ENCODE measurements at regions not wholly inside any gene's neighbourhood (a gene's known extent, or its start where the extent isn't known, plus 50 kb on each side); places are given as distances from the start of the nearest gene placed in this dataset.

GRCh38 chr5:88094906-88095496 is 173.6 kb downstream of the TMEM161B start:
- TF ChIP-seq CTCF (IDR thresholded peaks at IDR 0.05; ENCODE audit: low read depth, low read length) (no peak), MAX (IDR thresholded peaks at IDR 0.05; ENCODE audit: low read depth, low read length) (no peak), MYC (IDR thresholded peaks at IDR 0.05; ENCODE audit: low read depth, low read length) (no peak), POLR2A (IDR thresholded peaks at IDR 0.05; ENCODE audit: extremely low read depth, insufficient read length) (no peak)
- no peak for DNase-seq (ENCODE audit: low read depth)
- H3K4me3 ChIP-seq (ENCODE audit: low read depth, low read length) = no peak overlapping the region

GRCh38 chr5:88094403-88094802 is 174.2 kb downstream of the TMEM161B start:
- TF ChIP-seq POLR2A (IDR thresholded peaks at IDR 0.05; ENCODE audit: extremely low read depth, insufficient read length) = no peak
- no peak for TF ChIP-seq MYC (IDR thresholded peaks at IDR 0.05; ENCODE audit: low read depth, low read length)
- H3K4me3 ChIP-seq (ENCODE audit: low read depth, low read length) = no peak overlapping the region
- no peak for DNase-seq (ENCODE audit: low read depth)

GRCh38 chr5:88093765-88094164 is 174.9 kb downstream of the TMEM161B start:
- H3K4me3 ChIP-seq (ENCODE audit: low read depth, low read length) = no peak overlapping the region
- DNase-seq (ENCODE audit: low read depth) = no peak
- no peak for TF ChIP-seq CTCF (IDR thresholded peaks at IDR 0.05; ENCODE audit: low read depth, low read length)
- TF ChIP-seq POLR2A (IDR thresholded peaks at IDR 0.05; ENCODE audit: extremely low read depth, insufficient read length) = no peak
- no peak for TF ChIP-seq MYC (IDR thresholded peaks at IDR 0.05; ENCODE audit: low read depth, low read length)
- no peak for TF ChIP-seq MAX (IDR thresholded peaks at IDR 0.05; ENCODE audit: low read depth, low read length)

- no peak overlapping the region for H3K4me3 ChIP-seq (ENCODE audit: low read depth, low read length)
- DNase-seq (ENCODE audit: low read depth) = no peak
- no peak for TF ChIP-seq MYC (IDR thresholded peaks at IDR 0.05; ENCODE audit: low read depth, low read length)
Measured at GRCh38 chr5:88092958-88093605, 175.6 kb downstream of the TMEM161B start.

GRCh38 chr5:88092358-88092757 is 176.3 kb downstream of the TMEM161B start:
- no peak for DNase-seq (ENCODE audit: low read depth)

GRCh38 chr5:88090506-88090905 is 178.1 kb downstream of the TMEM161B start:
- no peak for DNase-seq (ENCODE audit: low read depth)
- no peak overlapping the region for H3K4me3 ChIP-seq (ENCODE audit: low read depth, low read length)
- TF ChIP-seq MYC (IDR thresholded peaks at IDR 0.05; ENCODE audit: low read depth, low read length) (no peak), POLR2A (IDR thresholded peaks at IDR 0.05; ENCODE audit: extremely low read depth, insufficient read length) (no peak), MAX (IDR thresholded peaks at IDR 0.05; ENCODE audit: low read depth, low read length) (no peak), CTCF (IDR thresholded peaks at IDR 0.05; ENCODE audit: low read depth, low read length) (no peak)

More at GRCh38 chr5:88092358-88092757, 176.3 kb downstream of the TMEM161B start:
- TF ChIP-seq MYC (IDR thresholded peaks at IDR 0.05; ENCODE audit: low read depth, low read length) = no peak
- TF ChIP-seq CTCF (IDR thresholded peaks at IDR 0.05; ENCODE audit: low read depth, low read length) = no peak
- TF ChIP-seq POLR2A (IDR thresholded peaks at IDR 0.05; ENCODE audit: extremely low read depth, insufficient read length) = no peak
- no peak for TF ChIP-seq MAX (IDR thresholded peaks at IDR 0.05; ENCODE audit: low read depth, low read length)
- H3K4me3 ChIP-seq (ENCODE audit: low read depth, low read length) = no peak overlapping the region
